ENCODE measurements at regions not wholly inside any gene's neighbourhood (a gene's known extent, or its start where the extent isn't known, plus 50 kb on each side); places are given as distances from the start of the nearest gene placed in this dataset.

GRCh38 chr4:12137575-12137974 lies 708.9 kb upstream of the HS3ST1 start:
- in situ Hi-C loops (cut with MboI; ENCODE audit: low sequenced_read_pairs, unreplicated experiment): no loop called here
- TF ChIP-seq CTCF (IDR thresholded peaks at IDR 0.05; ENCODE audit: borderline replicate concordance, control extremely low read depth, extremely low read depth, insufficient read depth, missing control alignments): no peak
- DNase-seq (ENCODE audit: low spot score): no peak

- in situ Hi-C loops (cut with MboI; ENCODE audit: low sequenced_read_pairs, unreplicated experiment): no loop called here
- no peak for DNase-seq (ENCODE audit: low spot score)
- no peak for TF ChIP-seq CTCF (IDR thresholded peaks at IDR 0.05; ENCODE audit: borderline replicate concordance, control extremely low read depth, extremely low read depth, insufficient read depth, missing control alignments)
Measured at GRCh38 chr4:12126474-12126873, 697.8 kb upstream of the HS3ST1 start.

- no peak for DNase-seq (ENCODE audit: low spot score)
- no peak for TF ChIP-seq CTCF (IDR thresholded peaks at IDR 0.05; ENCODE audit: borderline replicate concordance, control extremely low read depth, extremely low read depth, insufficient read depth, missing control alignments)
- in situ Hi-C loops (cut with MboI; ENCODE audit: low sequenced_read_pairs, unreplicated experiment): no loop called here
Measured at GRCh38 chr4:12124138-12124537, 695.4 kb upstream of the HS3ST1 start.

- no peak for TF ChIP-seq CTCF (IDR thresholded peaks at IDR 0.05; ENCODE audit: borderline replicate concordance, control extremely low read depth, extremely low read depth, insufficient read depth, missing control alignments)
- no peak for DNase-seq (ENCODE audit: low spot score)
- in situ Hi-C loops (cut with MboI; ENCODE audit: low sequenced_read_pairs, unreplicated experiment): no loop called here
Measured at GRCh38 chr4:12123707-12124106, 695.0 kb upstream of the HS3ST1 start.

GRCh38 chr4:12122316-12122715 lies 693.6 kb upstream of the HS3ST1 start:
- in situ Hi-C loops (cut with MboI; ENCODE audit: low sequenced_read_pairs, unreplicated experiment): no loop called here
- DNase-seq (ENCODE audit: low spot score): no peak
- TF ChIP-seq CTCF (IDR thresholded peaks at IDR 0.05; ENCODE audit: borderline replicate concordance, control extremely low read depth, extremely low read depth, insufficient read depth, missing control alignments): no peak

GRCh38 chr4:12120968-12121367 lies 692.3 kb upstream of the HS3ST1 start:
- DNase-seq (ENCODE audit: low spot score): no peak
- TF ChIP-seq CTCF (IDR thresholded peaks at IDR 0.05; ENCODE audit: borderline replicate concordance, control extremely low read depth, extremely low read depth, insufficient read depth, missing control alignments): no peak
- in situ Hi-C loops (cut with MboI; ENCODE audit: low sequenced_read_pairs, unreplicated experiment): no loop called here

GRCh38 chr4:12118651-12119213 lies 690.0 kb upstream of the HS3ST1 start:
- TF ChIP-seq CTCF (IDR thresholded peaks at IDR 0.05; ENCODE audit: borderline replicate concordance, control extremely low read depth, extremely low read depth, insufficient read depth, missing control alignments): no peak
- DNase-seq (ENCODE audit: low spot score): no peak
- in situ Hi-C loops (cut with MboI; ENCODE audit: low sequenced_read_pairs, unreplicated experiment): no loop called here

Data from GM13976 (cell line).